ENCODE measurements at regions not wholly inside any gene's neighbourhood (a gene's known extent, or its start where the extent isn't known, plus 50 kb on each side); places are given as distances from the start of the nearest gene placed in this dataset.

- TF ChIP-seq ZNF8 (CRISPR knock-in tag; IDR thresholded peaks at IDR 0.05) = no peak
Observed at GRCh38 chr21:35099310-35099709, 50.2 kb upstream of the RUNX1 start.

More at GRCh38 chr21:35099310-35099709, 50.2 kb upstream of the RUNX1 start:
- no peak for ATAC-seq

Measured in SK-N-SH treated with all-trans-retinoic acid at 6 μM for 48 hours (cell line).